Endothelial cell of umbilical vein (primary cell): ENCODE measurements at regions not wholly inside any gene's neighbourhood (a gene's known extent, or its start where the extent isn't known, plus 50 kb on each side); places are given as distances from the start of the nearest gene placed in this dataset.

Experiments
- BruUV-seq: library from RNA; stranded (reverse); fragments of 400-500 nt; replicated peaks from 2 replicates; lab custom pipeline; 2021; lab: Mats Ljungman, UMichigan
- CTCF ChIA-PET: fragments of 300-600, 350-600 bp; sonication (Branson Sonifier 250); formaldehyde crosslinking; loops from one replicate; lab custom pipeline; 2021; ENCODE audit warnings: antibody characterized with exemption, inconsistent platforms; lab: Charles Lee
- POLR2A ChIA-PET: fragments of 300-600, 350-600 bp; sonication (Branson Sonifier 250); formaldehyde crosslinking; loops from one replicate; lab custom pipeline; 2021; ENCODE audit warnings: antibody characterized with exemption, inconsistent platforms; lab: Charles Lee
- DNase-seq: peaks from one replicate; pipeline ENCODE4 v3.0.0-alpha.2; 2011; ENCODE audit warnings: low read depth, low spot score
- FAIRE-seq: peaks from 2 replicates; lab custom pipeline; 2011; peaks lifted over from hg19 to GRCh38; lab: Jason Lieb, UNC
- H2AFZ ChIP-seq: 2 replicates; pipeline ENCODE4 v1.6.0; 2012; ENCODE audit warnings: low read depth, low read length, control low read depth, inconsistent platforms
- H3K27ac ChIP-seq: 2 replicates; pipeline ENCODE4 v1.5.1; 2011; ENCODE audit warnings: low read depth, mild to moderate bottlenecking, control low read depth, low read length, moderate library complexity; ENCODE audit not compliant: insufficient read depth
- H3K27me3 ChIP-seq, 2 experiments: 2 replicates each; pipeline versions ENCODE4 v1.6.0 to v1.6.1; 2011; ENCODE audit warnings: low read length in 2 of 2, mixed read lengths in 1 of 2; ENCODE audit not compliant: control insufficient read depth in 2 of 2, insufficient read depth in 2 of 2
- H3K36me3 ChIP-seq, 2 experiments: 2 replicates in 1 of 2; 3 replicates in 1 of 2; pipeline ENCODE4 v1.5.1; 2011; ENCODE audit warnings: low read length in 2 of 2, mild to moderate bottlenecking in 1 of 2, moderate library complexity in 1 of 2; ENCODE audit not compliant: control insufficient read depth in 2 of 2, insufficient read depth in 2 of 2; ENCODE audit errors: extremely low read depth in 1 of 2
- H3K4me1 ChIP-seq: 3 replicates; pipeline ENCODE4 v1.5.1; 2011; ENCODE audit warnings: mild to moderate bottlenecking, low read length; ENCODE audit not compliant: control insufficient read depth, insufficient read depth; ENCODE audit errors: extremely low read depth
- H3K4me2 ChIP-seq: 2 replicates; pipeline ENCODE4 v1.6.1; 2011; ENCODE audit warnings: low read length, control low read depth, mixed read lengths; ENCODE audit not compliant: insufficient read depth
- H3K4me3 ChIP-seq, 3 experiments: fragments of 200-600 bp in 1 of 3; sonication (generic), shearing (Covaris generic) in 1 of 3; replicated peaks in 1 of 3; 2 replicates each; pipeline ENCODE4 v1.5.1; 2011 to 2016; ENCODE audit warnings: control low read depth in 3 of 3, low read length in 3 of 3, mild to moderate bottlenecking in 2 of 3, inconsistent platforms in 1 of 3, low read depth in 1 of 3, moderate library complexity in 1 of 3; ENCODE audit not compliant: insufficient read depth in 1 of 3
- H3K79me2 ChIP-seq: 2 replicates; pipeline ENCODE4 v1.6.0; 2012; ENCODE audit warnings: low read length, inconsistent platforms; ENCODE audit not compliant: control insufficient read depth, insufficient read depth
- H3K9ac ChIP-seq: replicated peaks from 2 replicates; pipeline ENCODE3; 2011; ENCODE audit warnings: low read length, control low read depth; ENCODE audit not compliant: insufficient read depth; ENCODE audit errors: extremely low read depth
- H3K9me1 ChIP-seq: replicated peaks from 3 replicates; pipeline ENCODE4 v1.6.0; 2011; ENCODE audit warnings: mild to moderate bottlenecking, low read length; ENCODE audit not compliant: control insufficient read depth, insufficient read depth; ENCODE audit errors: extremely low read depth
- H3K9me3 ChIP-seq: replicated peaks from 2 replicates; pipeline ENCODE4 v1.5.1; 2012; ENCODE audit warnings: low read length, inconsistent platforms; ENCODE audit not compliant: control insufficient read depth, insufficient read depth
- H4K20me1 ChIP-seq: replicated peaks from 2 replicates; pipeline ENCODE3; 2011; ENCODE audit warnings: mild to moderate bottlenecking, low read length; ENCODE audit not compliant: control insufficient read depth, insufficient read depth; ENCODE audit errors: extremely low read depth
- EZH2 ChIP-seq: IDR thresholded peaks from 2 replicates; pipeline ENCODE4 v1.6.1; 2012; ENCODE audit warnings: borderline replicate concordance, low read depth, mild to moderate bottlenecking, moderate library complexity, low read length, inconsistent platforms; ENCODE audit not compliant: severe bottlenecking
- FOS ChIP-seq: IDR thresholded peaks from 2 replicates; pipeline ENCODE4 v1.6.1; 2011; ENCODE audit warnings: mild to moderate bottlenecking, low read length, moderate library complexity, borderline replicate concordance; ENCODE audit not compliant: insufficient read depth
- GATA2 ChIP-seq: IDR thresholded peaks from 2 replicates; pipeline ENCODE4 v1.7.0; 2011; ENCODE audit warnings: low read depth, mild to moderate bottlenecking, moderate library complexity, mixed read lengths, low read length; ENCODE audit not compliant: insufficient read length, insufficient read depth
- JUN ChIP-seq: IDR thresholded peaks from 2 replicates; pipeline ENCODE4 v1.6.1; 2011; ENCODE audit warnings: borderline replicate concordance, low read depth; ENCODE audit not compliant: insufficient read length, insufficient read depth
- MYC ChIP-seq: IDR thresholded peaks from one replicate; pipeline ENCODE4 v1.6.1; 2011; ENCODE audit warnings: mild to moderate bottlenecking, low read depth, low read length
- POLR2A ChIP-seq: IDR thresholded peaks from 2 replicates; pipeline ENCODE4 v1.6.1; 2012; ENCODE audit warnings: low read depth, mild to moderate bottlenecking, control low read depth, low read length
- POLR2AphosphoS5 ChIP-seq: IDR thresholded peaks from 2 replicates; pipeline ENCODE4 v1.6.1; 2012; ENCODE audit warnings: low read depth, mild to moderate bottlenecking, control low read depth, low read length, moderate library complexity; ENCODE audit not compliant: insufficient read depth
- dilution Hi-C: fragments of 300-500 bp; cut with MboI; formaldehyde crosslinking; loops from one replicate; pipeline ENCODE4 v1.15.0; 2019; ENCODE audit warnings: low sequenced_read_pairs; ENCODE audit not compliant: extremely low pct_ligation_motif_present
- intact Hi-C: fragments of 100-400 bp; cut with micrococcal nuclease; formaldehyde crosslinking; loops from one replicate; pipeline ENCODE4 v1.10.0; 2022
- TF ChIP-seq, protein P1 (sequence below): IDR thresholded peaks from 2 replicates; pipeline ENCODE4 v1.6.1; 2011; ENCODE audit not compliant: insufficient read depth, insufficient read length
- TF ChIP-seq, protein P2 (sequence below), 2 donors: IDR thresholded peaks; 1 replicate in 1 of 2; 2 replicates in 1 of 2; pipeline ENCODE4 v1.5.1; 2011; ENCODE audit warnings: low read length in 2 of 2, mild to moderate bottlenecking in 2 of 2, moderate library complexity in 2 of 2, control low read depth in 1 of 2, inconsistent platforms in 1 of 2, low read depth in 1 of 2; ENCODE audit not compliant: insufficient read depth in 1 of 2; ENCODE audit errors: extremely low read depth in 1 of 2

DNA sequence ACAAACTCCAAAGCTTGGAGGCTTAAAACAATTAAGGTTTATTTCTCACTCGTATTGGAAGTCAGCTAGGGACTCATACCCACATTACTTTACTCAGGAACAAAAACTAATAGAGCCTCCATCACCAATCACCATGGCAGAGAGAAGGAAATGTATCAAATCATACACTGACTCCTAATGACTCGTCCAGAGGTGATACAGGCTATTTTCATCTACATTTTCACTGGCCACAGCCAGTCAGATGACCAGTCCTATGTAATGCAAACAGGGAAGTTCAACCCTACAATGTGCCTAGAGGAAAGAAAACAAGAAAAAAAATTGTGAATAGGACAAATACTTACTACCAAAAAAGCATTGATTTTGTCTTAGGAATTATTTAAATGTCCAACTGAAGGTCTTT is 110.3 kb downstream of the SEC16B start:
- Histone ChIP-seq H3K79me2 (no peaks in the 10 kb centered on the region), H3K4me1 (no peaks in the 10 kb centered on the region), H3K4me2 (no peak overlapping the region), H4K20me1 (no peaks in the 10 kb centered on the region), H3K36me3 (no peaks in the 10 kb centered on the region), H2AFZ (no peak overlapping the region), H3K9me1 (no peaks in the 10 kb centered on the region), H3K4me3 (no peak overlapping the region), H3K27me3 (no peaks in the 10 kb centered on the region), H3K9ac (no peak overlapping the region), H3K9me3 (no peaks in the 10 kb centered on the region), H3K27ac (no peak overlapping the region)
- ChIA-PET CTCF (no interaction called here), POLR2A (no interaction called here)
- no TSS peak for BruUV-seq
- intact Hi-C loops (no loop called here), dilution Hi-C loops (no loop called here)
- DNase-seq (no peak), FAIRE-seq (no peak)
- TF ChIP-seq GATA2 = no peak
- no peak for TF ChIP-seq MYC
- TF ChIP-seq POLR2A = no peak
- no peak for TF ChIP-seq EZH2
- no peak for TF ChIP-seq JUN
- no peak for TF ChIP-seq FOS
- TF ChIP-seq, protein P1, sequence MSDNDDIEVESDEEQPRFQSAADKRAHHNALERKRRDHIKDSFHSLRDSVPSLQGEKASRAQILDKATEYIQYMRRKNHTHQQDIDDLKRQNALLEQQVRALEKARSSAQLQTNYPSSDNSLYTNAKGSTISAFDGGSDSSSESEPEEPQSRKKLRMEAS = no peak
- TF ChIP-seq, protein P2, sequence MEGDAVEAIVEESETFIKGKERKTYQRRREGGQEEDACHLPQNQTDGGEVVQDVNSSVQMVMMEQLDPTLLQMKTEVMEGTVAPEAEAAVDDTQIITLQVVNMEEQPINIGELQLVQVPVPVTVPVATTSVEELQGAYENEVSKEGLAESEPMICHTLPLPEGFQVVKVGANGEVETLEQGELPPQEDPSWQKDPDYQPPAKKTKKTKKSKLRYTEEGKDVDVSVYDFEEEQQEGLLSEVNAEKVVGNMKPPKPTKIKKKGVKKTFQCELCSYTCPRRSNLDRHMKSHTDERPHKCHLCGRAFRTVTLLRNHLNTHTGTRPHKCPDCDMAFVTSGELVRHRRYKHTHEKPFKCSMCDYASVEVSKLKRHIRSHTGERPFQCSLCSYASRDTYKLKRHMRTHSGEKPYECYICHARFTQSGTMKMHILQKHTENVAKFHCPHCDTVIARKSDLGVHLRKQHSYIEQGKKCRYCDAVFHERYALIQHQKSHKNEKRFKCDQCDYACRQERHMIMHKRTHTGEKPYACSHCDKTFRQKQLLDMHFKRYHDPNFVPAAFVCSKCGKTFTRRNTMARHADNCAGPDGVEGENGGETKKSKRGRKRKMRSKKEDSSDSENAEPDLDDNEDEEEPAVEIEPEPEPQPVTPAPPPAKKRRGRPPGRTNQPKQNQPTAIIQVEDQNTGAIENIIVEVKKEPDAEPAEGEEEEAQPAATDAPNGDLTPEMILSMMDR (IDR thresholded peaks at IDR 0.05; ENCODE audit: extremely low read depth in 1 of 2, insufficient read depth in 1 of 2, low read depth in 1 of 2, low read length in 2 of 2) = no peak
- no peak for TF ChIP-seq POLR2AphosphoS5
